Panc1 (cell line): ENCODE measurements at regions not wholly inside any gene's neighbourhood (a gene's known extent, or its start where the extent isn't known, plus 50 kb on each side); places are given as distances from the start of the nearest gene placed in this dataset.

Experiments used
- POLR2AphosphoS5 ChIP-seq: IDR thresholded peaks from 2 replicates; pipeline ENCODE4 v1.6.1; 2012; ENCODE audit warnings: mild to moderate bottlenecking, low read depth, low read length, moderate library complexity
- SIN3A ChIP-seq: IDR thresholded peaks from 2 replicates; pipeline ENCODE4 v1.6.1; 2012; ENCODE audit warnings: low read depth, mild to moderate bottlenecking, low read length, moderate library complexity, borderline replicate concordance; ENCODE audit not compliant: insufficient read depth
- TF ChIP-seq, protein P1 (sequence below): fragments of 450-650 bp; IDR thresholded peaks from 2 replicates; pipeline ENCODE4 v1.5.1; 2017; ENCODE audit warnings: mild to moderate bottlenecking

DNA sequence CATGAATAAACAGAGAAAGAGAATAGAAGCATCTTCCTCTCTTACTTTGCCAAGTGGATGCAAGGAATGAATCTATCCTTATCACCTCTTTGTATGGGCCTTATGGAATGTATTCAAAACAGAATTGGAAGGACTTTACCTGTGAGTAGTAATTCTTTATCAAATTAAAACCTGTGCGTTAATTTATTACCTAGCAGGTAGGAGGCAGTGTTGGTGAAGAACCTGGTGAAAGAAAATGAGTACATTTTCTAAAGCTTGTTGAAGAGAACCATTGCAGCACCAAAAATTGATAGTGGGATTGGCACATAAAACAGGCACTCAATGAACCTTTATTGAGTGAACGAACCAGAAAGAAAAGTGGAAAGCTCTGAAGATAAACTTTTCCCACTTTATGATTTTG lies 1302.1 kb upstream of the CELF4 start:
- TF ChIP-seq, protein P1, sequence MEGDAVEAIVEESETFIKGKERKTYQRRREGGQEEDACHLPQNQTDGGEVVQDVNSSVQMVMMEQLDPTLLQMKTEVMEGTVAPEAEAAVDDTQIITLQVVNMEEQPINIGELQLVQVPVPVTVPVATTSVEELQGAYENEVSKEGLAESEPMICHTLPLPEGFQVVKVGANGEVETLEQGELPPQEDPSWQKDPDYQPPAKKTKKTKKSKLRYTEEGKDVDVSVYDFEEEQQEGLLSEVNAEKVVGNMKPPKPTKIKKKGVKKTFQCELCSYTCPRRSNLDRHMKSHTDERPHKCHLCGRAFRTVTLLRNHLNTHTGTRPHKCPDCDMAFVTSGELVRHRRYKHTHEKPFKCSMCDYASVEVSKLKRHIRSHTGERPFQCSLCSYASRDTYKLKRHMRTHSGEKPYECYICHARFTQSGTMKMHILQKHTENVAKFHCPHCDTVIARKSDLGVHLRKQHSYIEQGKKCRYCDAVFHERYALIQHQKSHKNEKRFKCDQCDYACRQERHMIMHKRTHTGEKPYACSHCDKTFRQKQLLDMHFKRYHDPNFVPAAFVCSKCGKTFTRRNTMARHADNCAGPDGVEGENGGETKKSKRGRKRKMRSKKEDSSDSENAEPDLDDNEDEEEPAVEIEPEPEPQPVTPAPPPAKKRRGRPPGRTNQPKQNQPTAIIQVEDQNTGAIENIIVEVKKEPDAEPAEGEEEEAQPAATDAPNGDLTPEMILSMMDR: no peak
- TF ChIP-seq POLR2AphosphoS5 (no peak), SIN3A (no peak)
